ENCODE measurements at regions not wholly inside any gene's neighbourhood (a gene's known extent, or its start where the extent isn't known, plus 50 kb on each side); places are given as distances from the start of the nearest gene placed in this dataset.

- POLR2A ChIA-PET = no interaction called here
- RAD21 ChIA-PET (ENCODE audit: unreplicated experiment) = no interaction called here
- no peak for DNase-seq (ENCODE audit: low read depth, low spot score)
- H3K9ac ChIP-seq (ENCODE audit: control insufficient read depth, insufficient read depth, low read length) = no peak overlapping the region
- SMC1A ChIA-PET (ENCODE audit: uncharacterized antibody, unreplicated experiment) = no interaction called here
- no peaks in the 10 kb centered on the region for H3K79me2 ChIP-seq (ENCODE audit: control insufficient read depth, insufficient read depth, low read length)
- H3K27ac ChIP-seq (ENCODE audit: control insufficient read depth, insufficient read depth) = no peak overlapping the region
- no peak for TF ChIP-seq SP1 (IDR thresholded peaks at IDR 0.05; ENCODE audit: low read depth, low read length)
- no peak for TF ChIP-seq MYC (IDR thresholded peaks at IDR 0.05; ENCODE audit: insufficient read depth, insufficient read length, insufficient replicate concordance, low read length, severe bottlenecking)
- no peak for TF ChIP-seq ZBTB40 (IDR thresholded peaks at IDR 0.05; ENCODE audit: borderline replicate concordance)
- TF ChIP-seq CHD1 (IDR thresholded peaks at IDR 0.05; ENCODE audit: low read depth, low read length) = no peak
- intact Hi-C loops (cut with micrococcal nuclease; ENCODE audit: unreplicated experiment) = loop anchor here (5.0 kb wide), 1 partner anchor 253 kb away; no protein-coding TSS in a partner anchor
- no peaks in the 10 kb centered on the region for H3K4me1 ChIP-seq (ENCODE audit: control insufficient read depth, insufficient read depth, low read length)
- no peak for FAIRE-seq
- H3K9me3 ChIP-seq (replicated peaks; ENCODE audit: control insufficient read depth, insufficient read depth, low read length) = no peaks in the 10 kb centered on the region
- WGBS (ENCODE audit: insufficient coverage, insufficient replicate concordance, low lambda C conversion rate, missing lambda C conversion rate) = 7% methylated on average over 7 of the region's 7 CpGs
- H3K27me3 ChIP-seq (replicated peaks in 1 of 2; ENCODE audit: control insufficient read depth in 2 of 2, insufficient read depth in 2 of 2, low read length in 1 of 2) = no peaks in the 10 kb centered on the region; a peak in 1 of 4 replicates
- no TSS peak for BruUV-seq (replicated peaks)
- H3K36me3 ChIP-seq (ENCODE audit: control insufficient read depth in 2 of 2, insufficient read depth in 2 of 2, low read length in 1 of 2) = no peaks in the 10 kb centered on the region
- ATAC-seq = no peak
- H3K4me3 ChIP-seq = no peak overlapping the region
- no peak overlapping the region for H3K4me2 ChIP-seq (ENCODE audit: control insufficient read depth, insufficient read depth)
- no peaks in the 10 kb centered on the region; the same call in 1 of the 2 replicates for H4K20me1 ChIP-seq (ENCODE audit: control insufficient read depth, insufficient read depth)
- H2AFZ ChIP-seq (ENCODE audit: control insufficient read depth, low read depth, low read length) = no peak overlapping the region
- in situ Hi-C loops (cut with MboI) = no loop called here
- CTCF ChIA-PET = no interaction called here
Observed at GRCh38 chr2:120949957-120950590, 214.4 kb downstream of the GLI2 start.
